Gastrocnemius medialis (tissue), 4 donors: ENCODE measurements at regions not wholly inside any gene's neighbourhood (a gene's known extent, or its start where the extent isn't known, plus 50 kb on each side); places are given as distances from the start of the nearest gene placed in this dataset.

Source experiments
- POLR2A ChIP-seq, 2 donors: fragments of 450-650 bp; IDR thresholded peaks; one replicate each; pipeline ENCODE4 v1.6.1; 2017; ENCODE audit warnings: antibody characterized with exemption in 2 of 2, mild to moderate bottlenecking in 2 of 2, moderate library complexity in 2 of 2
- TF ChIP-seq, protein P1 (sequence below), 5 experiments: fragments of 450-650 bp in 3 of 5; fragments of 200-600 bp in 2 of 5; sonication (generic) in 2 of 5; IDR thresholded peaks in 4 of 5; conservative IDR thresholded peaks in 1 of 5; 1 replicate in 4 of 5; 2 replicates in 1 of 5; pipeline ENCODE4 v1.5.1; 2016 to 2019; ENCODE audit warnings: antibody characterized with exemption in 5 of 5, mild to moderate bottlenecking in 3 of 5, moderate library complexity in 3 of 5

DNA sequence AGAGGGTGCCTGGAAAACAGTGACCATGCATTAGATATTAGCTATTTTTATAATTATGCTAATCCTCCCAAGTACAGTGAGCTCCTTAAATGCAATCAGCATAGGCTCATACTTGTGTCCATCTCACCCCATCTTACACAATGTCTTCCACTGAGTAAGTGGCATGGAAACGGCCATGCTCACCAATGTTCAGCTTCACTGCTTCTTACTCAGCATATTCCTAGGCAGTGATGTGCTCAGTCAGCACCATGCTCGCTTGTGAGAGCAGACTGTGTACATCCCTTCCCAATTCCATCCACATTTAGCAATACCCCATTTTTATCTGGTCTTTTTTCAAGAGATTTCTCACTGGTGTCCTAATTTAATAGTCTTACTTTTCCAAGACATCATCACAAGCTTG lies 454.8 kb upstream of the SOX9 start:
- TF ChIP-seq, protein P1, sequence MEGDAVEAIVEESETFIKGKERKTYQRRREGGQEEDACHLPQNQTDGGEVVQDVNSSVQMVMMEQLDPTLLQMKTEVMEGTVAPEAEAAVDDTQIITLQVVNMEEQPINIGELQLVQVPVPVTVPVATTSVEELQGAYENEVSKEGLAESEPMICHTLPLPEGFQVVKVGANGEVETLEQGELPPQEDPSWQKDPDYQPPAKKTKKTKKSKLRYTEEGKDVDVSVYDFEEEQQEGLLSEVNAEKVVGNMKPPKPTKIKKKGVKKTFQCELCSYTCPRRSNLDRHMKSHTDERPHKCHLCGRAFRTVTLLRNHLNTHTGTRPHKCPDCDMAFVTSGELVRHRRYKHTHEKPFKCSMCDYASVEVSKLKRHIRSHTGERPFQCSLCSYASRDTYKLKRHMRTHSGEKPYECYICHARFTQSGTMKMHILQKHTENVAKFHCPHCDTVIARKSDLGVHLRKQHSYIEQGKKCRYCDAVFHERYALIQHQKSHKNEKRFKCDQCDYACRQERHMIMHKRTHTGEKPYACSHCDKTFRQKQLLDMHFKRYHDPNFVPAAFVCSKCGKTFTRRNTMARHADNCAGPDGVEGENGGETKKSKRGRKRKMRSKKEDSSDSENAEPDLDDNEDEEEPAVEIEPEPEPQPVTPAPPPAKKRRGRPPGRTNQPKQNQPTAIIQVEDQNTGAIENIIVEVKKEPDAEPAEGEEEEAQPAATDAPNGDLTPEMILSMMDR (IDR thresholded peaks at IDR 0.05 in 4 of 5, conservative IDR thresholded peaks at IDR 0.05 in 1 of 5) = no peak
- TF ChIP-seq POLR2A (IDR thresholded peaks at IDR 0.05) = no peak
